B cell (primary cell): ENCODE measurements at regions not wholly inside any gene's neighbourhood (a gene's known extent, or its start where the extent isn't known, plus 50 kb on each side); places are given as distances from the start of the nearest gene placed in this dataset.

Experiments used
- ATAC-seq: fragments of 200-7000 bp; cut with Tn5 transposase; one replicate; pipeline ENCODE4 v1.10.0; 2021; ENCODE audit warnings: low read depth, mild to moderate bottlenecking, moderate number of reproducible peaks, moderate library complexity
- CTCF ChIA-PET: fragments of 350-600 bp; sonication (Branson Sonifier 250); formaldehyde crosslinking; loops from one replicate; lab custom pipeline; 2021; ENCODE audit warnings: antibody characterized with exemption, inconsistent platforms; lab: Charles Lee
- POLR2A ChIA-PET: fragments of 350-600 bp; sonication (Branson Sonifier 250); formaldehyde crosslinking; loops from one replicate; lab custom pipeline; 2021; ENCODE audit warnings: antibody characterized with exemption; lab: Charles Lee
- DNase-seq: peaks from one replicate; pipeline ENCODE4 v3.0.0; 2013
- H2AFZ ChIP-seq: 2 replicates; pipeline ENCODE4 v1.6.1; 2012; ENCODE audit warnings: mild to moderate bottlenecking, low read depth, low read length; ENCODE audit not compliant: insufficient read depth, poor library complexity, severe bottlenecking
- H3K27ac ChIP-seq, 2 donors: 1 replicate in 1 of 2; 2 replicates in 1 of 2; pipeline ENCODE4 v1.5.1; 2012 to 2013; ENCODE audit warnings: low read length in 2 of 2, mild to moderate bottlenecking in 2 of 2, moderate library complexity in 1 of 2
- H3K27me3 ChIP-seq, 4 experiments: fragments of 200-600 bp in 1 of 4; sonication (generic) in 1 of 4; replicated peaks in 1 of 4; 1 replicate in 2 of 4; 2 replicates in 2 of 4; pipeline versions ENCODE4 v1.6.1 to v1.7.0; 2013 to 2016; ENCODE audit warnings: low read length in 3 of 4, mild to moderate bottlenecking in 2 of 4, mixed read lengths in 1 of 4, moderate library complexity in 1 of 4; ENCODE audit not compliant: insufficient read depth in 4 of 4, control insufficient read depth in 3 of 4; ENCODE audit errors: control extremely low read depth in 1 of 4
- H3K36me3 ChIP-seq, 2 experiments: replicated peaks in 1 of 2; 1 replicate in 1 of 2; 2 replicates in 1 of 2; pipeline versions ENCODE4 v1.6.1 to v1.7.1; 2013; ENCODE audit warnings: low read length in 1 of 2; ENCODE audit not compliant: insufficient read depth in 2 of 2, control insufficient read depth in 1 of 2; ENCODE audit errors: control extremely low read depth in 1 of 2, extremely low read depth in 1 of 2
- H3K4me1 ChIP-seq, 2 donors: fragments of 200-600 bp in 1 of 2; sonication (generic) in 1 of 2; 1 replicate in 1 of 2; 2 replicates in 1 of 2; pipeline versions ENCODE4 v1.5.1 to v1.6.1; 2013 to 2017; ENCODE audit warnings: low read length in 2 of 2; ENCODE audit not compliant: control insufficient read depth in 2 of 2, insufficient read depth in 2 of 2
- H3K4me2 ChIP-seq: replicated peaks from 2 replicates; pipeline ENCODE3; 2012; ENCODE audit warnings: mild to moderate bottlenecking, low read depth, low read length; ENCODE audit not compliant: poor library complexity, severe bottlenecking
- H3K4me3 ChIP-seq, 5 experiments: fragments of 200-600 bp in 1 of 5; sonication (generic) in 1 of 5; 1 replicate in 3 of 5; 2 replicates in 2 of 5; pipeline versions ENCODE4 v1.5.1 to v1.7.0; 2011 to 2016; ENCODE audit warnings: low read length in 4 of 5, mild to moderate bottlenecking in 4 of 5, low read depth in 2 of 5, control low read depth in 1 of 5, moderate library complexity in 1 of 5; ENCODE audit not compliant: insufficient read depth in 1 of 5; ENCODE audit errors: control extremely low read depth in 1 of 5, extremely low read depth in 1 of 5
- H3K79me2 ChIP-seq: fragments of 200-600 bp; sonication (generic); one replicate; pipeline ENCODE4 v1.6.0; 2016; ENCODE audit warnings: low read length; ENCODE audit not compliant: control insufficient read depth, insufficient read depth
- H3K9ac ChIP-seq: fragments of 200-600 bp; sonication (generic); 2 replicates; pipeline ENCODE4 v1.6.1; 2017; ENCODE audit warnings: mild to moderate bottlenecking, low read length, moderate library complexity
- H3K9me3 ChIP-seq, 3 donors: one replicate each; pipeline versions ENCODE4 v1.6.1 to v1.7.1; 2013; ENCODE audit warnings: low read length in 2 of 3; ENCODE audit not compliant: control insufficient read depth in 2 of 3, insufficient read depth in 1 of 3; ENCODE audit errors: control extremely low read depth in 1 of 3
- H4K20me1 ChIP-seq: 2 replicates; pipeline ENCODE4 v1.6.0; 2012; ENCODE audit warnings: mild to moderate bottlenecking, low read length; ENCODE audit not compliant: insufficient read depth, control insufficient read depth, poor library complexity, severe bottlenecking
- H3K27ac Mint-ChIP-seq: one replicate; pipeline ENCODE4 v1.8.0; 2021; ENCODE audit warnings: mixed read lengths
- H3K27me3 Mint-ChIP-seq: one replicate; pipeline ENCODE4 v1.8.0; 2021; ENCODE audit warnings: mixed read lengths
- H3K4me1 Mint-ChIP-seq: one replicate; pipeline ENCODE4 v1.8.0; 2021; ENCODE audit warnings: mixed read lengths
- H3K4me3 Mint-ChIP-seq: one replicate; pipeline ENCODE4 v1.8.0; 2021; ENCODE audit warnings: mixed read lengths
- H3K9me3 Mint-ChIP-seq: one replicate; pipeline ENCODE4 v1.8.0; 2022; ENCODE audit warnings: mixed read lengths; ENCODE audit not compliant: insufficient read depth
- EZH2 ChIP-seq: IDR thresholded peaks from 2 replicates; pipeline ENCODE4 v1.6.1; 2012; ENCODE audit warnings: borderline replicate concordance, low read depth, mild to moderate bottlenecking, moderate library complexity, low read length; ENCODE audit not compliant: insufficient read depth, poor library complexity, severe bottlenecking
- WGBS: methylation state at CpG from one replicate; pipeline ENCODE4 v1.1.5; 2013; ENCODE audit warnings: missing lambda C conversion rate; ENCODE audit not compliant: insufficient coverage; 5-methylcytosine and 5-hydroxymethylcytosine counted together
- intact Hi-C: fragments of 100-400 bp; cut with micrococcal nuclease; formaldehyde crosslinking; loops from one replicate; pipeline ENCODE4 v1.10.0; 2022
- TF ChIP-seq, protein P1 (sequence below): fragments of 200-600 bp; IDR thresholded peaks from one replicate; pipeline ENCODE4 v1.8.0; 2022; ENCODE audit warnings: antibody characterized with exemption, mild to moderate bottlenecking

DNA sequence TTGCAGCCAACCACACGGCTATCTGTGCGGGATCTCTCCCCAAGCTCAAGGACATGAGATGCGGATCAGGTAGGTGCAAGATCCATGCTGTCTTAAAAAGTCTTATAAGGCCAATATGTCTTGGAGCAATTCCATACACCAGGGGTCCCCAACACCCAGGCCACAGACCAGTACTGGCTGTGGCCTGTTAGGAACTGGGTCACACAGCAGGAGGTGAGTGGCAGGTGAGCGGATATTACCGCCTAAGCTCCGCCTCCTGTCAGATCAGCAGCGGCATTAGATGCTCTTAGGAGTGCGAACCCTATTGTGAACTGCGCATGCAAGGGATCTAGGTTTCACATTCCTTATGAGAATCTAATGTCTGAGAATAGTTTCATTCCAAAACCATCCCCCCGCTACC, 68.8 kb upstream of the ZNF599 start:
- H3K27me3 Mint-ChIP-seq, result peaks cover 15% of the 10 kb centered on the region
- ATAC-seq, result no peak
- H3K4me1 Mint-ChIP-seq, result peaks cover 5% of the 10 kb centered on the region
- ChIA-PET CTCF (interaction anchor here (1.5 kb wide), 1 partner anchor 171 kb away, joined by 7 read pairs; no protein-coding TSS in a partner anchor), POLR2A (no interaction called here)
- DNase-seq, result no peak
- no peak overlapping the region for H3K27ac ChIP-seq
- no peak overlapping the region for H3K4me2 ChIP-seq
- peaks cover 0 to 6% (median 0%) of the 10 kb centered on the region in 3 donors for H3K9me3 ChIP-seq
- H3K9ac ChIP-seq, result no peak overlapping the region
- WGBS, result 96% methylated on average over 8 of the region's 10 CpGs
- no peaks in the 10 kb centered on the region for H4K20me1 ChIP-seq
- H2AFZ ChIP-seq, result no peak overlapping the region
- H3K27ac Mint-ChIP-seq, result no peak overlapping the region
- H3K4me3 ChIP-seq, result no peak overlapping the region
- peaks cover 0 to 16% (median 3%) of the 10 kb centered on the region in 4 experiments for H3K27me3 ChIP-seq
- H3K4me1 ChIP-seq, result peaks cover 0 to 9% of the 10 kb centered on the region in 2 donors
- no peaks in the 10 kb centered on the region for H3K36me3 ChIP-seq
- no peaks in the 10 kb centered on the region for H3K9me3 Mint-ChIP-seq
- no peak overlapping the region for H3K4me3 Mint-ChIP-seq
- no peaks in the 10 kb centered on the region for H3K79me2 ChIP-seq
- intact Hi-C loops, result no loop called here
- TF ChIP-seq EZH2, result no peak
- TF ChIP-seq, protein P1, sequence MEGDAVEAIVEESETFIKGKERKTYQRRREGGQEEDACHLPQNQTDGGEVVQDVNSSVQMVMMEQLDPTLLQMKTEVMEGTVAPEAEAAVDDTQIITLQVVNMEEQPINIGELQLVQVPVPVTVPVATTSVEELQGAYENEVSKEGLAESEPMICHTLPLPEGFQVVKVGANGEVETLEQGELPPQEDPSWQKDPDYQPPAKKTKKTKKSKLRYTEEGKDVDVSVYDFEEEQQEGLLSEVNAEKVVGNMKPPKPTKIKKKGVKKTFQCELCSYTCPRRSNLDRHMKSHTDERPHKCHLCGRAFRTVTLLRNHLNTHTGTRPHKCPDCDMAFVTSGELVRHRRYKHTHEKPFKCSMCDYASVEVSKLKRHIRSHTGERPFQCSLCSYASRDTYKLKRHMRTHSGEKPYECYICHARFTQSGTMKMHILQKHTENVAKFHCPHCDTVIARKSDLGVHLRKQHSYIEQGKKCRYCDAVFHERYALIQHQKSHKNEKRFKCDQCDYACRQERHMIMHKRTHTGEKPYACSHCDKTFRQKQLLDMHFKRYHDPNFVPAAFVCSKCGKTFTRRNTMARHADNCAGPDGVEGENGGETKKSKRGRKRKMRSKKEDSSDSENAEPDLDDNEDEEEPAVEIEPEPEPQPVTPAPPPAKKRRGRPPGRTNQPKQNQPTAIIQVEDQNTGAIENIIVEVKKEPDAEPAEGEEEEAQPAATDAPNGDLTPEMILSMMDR, result no peak

DNA sequence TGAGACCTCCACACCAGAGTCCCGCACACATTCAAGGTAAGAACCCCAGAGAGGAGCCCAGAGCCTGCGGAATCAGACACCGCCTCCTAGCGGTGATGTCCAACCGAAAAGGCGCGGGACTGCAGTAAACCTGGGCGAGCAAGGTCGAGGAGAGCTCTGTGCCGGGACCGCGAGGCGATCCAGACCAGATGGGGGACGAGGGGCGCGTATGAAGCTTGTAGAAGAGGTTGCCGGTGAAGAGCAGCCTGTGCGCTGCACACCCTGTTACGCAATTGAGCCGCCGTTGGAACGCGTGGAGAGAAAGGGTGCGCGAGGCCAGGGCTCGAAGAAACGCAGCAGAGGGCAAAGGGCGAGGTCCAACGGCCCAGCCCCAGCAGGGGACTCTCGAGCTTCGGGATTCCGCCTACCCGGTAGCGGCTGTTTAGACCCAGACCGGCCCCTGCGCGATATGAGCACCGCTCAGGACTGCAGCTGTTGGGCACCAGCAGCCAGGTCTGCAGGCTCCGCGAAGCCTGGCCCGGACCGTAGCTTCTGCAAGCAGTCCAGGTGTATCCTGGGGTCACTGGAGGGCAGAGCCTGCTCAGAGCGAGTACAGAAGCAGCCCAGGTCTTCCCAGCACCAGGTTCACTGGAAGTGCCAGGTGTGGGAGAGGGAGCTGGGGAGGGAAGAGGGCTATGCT, 65.9 kb upstream of the ZNF599 start:
- H3K9ac ChIP-seq, result no peak overlapping the region
- ATAC-seq (peak; percentile 14), DNase-seq (peak; percentile 33)
- H3K36me3 ChIP-seq, result no peaks in the 10 kb centered on the region
- H3K27me3 ChIP-seq, result peaks cover 0 to 18% (median 3%) of the 10 kb centered on the region in 4 experiments
- WGBS, result 48% methylated on average over 42 of the region's 43 CpGs
- no peak overlapping the region for H3K27ac ChIP-seq
- no peaks in the 10 kb centered on the region for H3K9me3 Mint-ChIP-seq
- intact Hi-C loops, result loop anchor here (2.0 kb wide), 1 partner anchor 174 kb away; no protein-coding TSS in a partner anchor
- peak overlapping the region; percentile 49 for H3K4me3 Mint-ChIP-seq
- H3K9me3 ChIP-seq, result peaks cover 0 to 6% (median 0%) of the 10 kb centered on the region in 3 donors
- H4K20me1 ChIP-seq, result no peaks in the 10 kb centered on the region
- no peak overlapping the region for H2AFZ ChIP-seq
- TF ChIP-seq, protein P1, result peak; percentile 40
- no peak for TF ChIP-seq EZH2
- ChIA-PET CTCF (interaction anchor here (0.5 to 1.4 kb wide), 4 partner anchors 34 to 642 kb away, joined by 3 to 5 read pairs (median 4); partner anchors contain the start of gene ZNF792), POLR2A (no interaction called here)
- peaks cover 20% of the 10 kb centered on the region for H3K27me3 Mint-ChIP-seq
- H3K79me2 ChIP-seq, result no peaks in the 10 kb centered on the region
- H3K27ac Mint-ChIP-seq, result no peak overlapping the region
- peaks cover 0 to 9% of the 10 kb centered on the region in 2 donors for H3K4me1 ChIP-seq
- H3K4me2 ChIP-seq, result no peak overlapping the region
- no peak overlapping the region for H3K4me3 ChIP-seq
- peaks cover 5% of the 10 kb centered on the region for H3K4me1 Mint-ChIP-seq
